ENCODE measurements at regions not wholly inside any gene's neighbourhood (a gene's known extent, or its start where the extent isn't known, plus 50 kb on each side); places are given as distances from the start of the nearest gene placed in this dataset.
"Not testable (repeated sequence)": the region's sequence is repeated elsewhere in the genome, so short reads cannot be mapped to it uniquely, and the experiment has no call there.

- H3K9ac ChIP-seq (ENCODE audit: insufficient read length) = no peak overlapping the region
- TF ChIP-seq FOXP2 (optimal IDR thresholded peaks at IDR 0.05; ENCODE audit: control extremely low read depth, extremely low read length, insufficient read depth) = no peak
- no peak for TF ChIP-seq EZH2 (IDR thresholded peaks at IDR 0.05)
- TF ChIP-seq POLR2AphosphoS5 (IDR thresholded peaks at IDR 0.05; ENCODE audit: borderline replicate concordance, low read depth, low read length) = no peak
- no peak overlapping the region for H3K4me3 ChIP-seq
- no peaks in the 10 kb centered on the region for H3K9me3 ChIP-seq (ENCODE audit: low read depth, low read length)
- no peak overlapping the region for H3K27ac ChIP-seq
- no peaks in the 10 kb centered on the region for H3K36me3 ChIP-seq (ENCODE audit: insufficient read depth, low read length)
- no peak for DNase-seq (ENCODE audit: low read depth, low spot score)
These were observed 259.0 kb downstream of the CALCRL start for GRCh38 chr2:187188783-187189631.

GRCh38 chr2:187187519-187187918 is 260.5 kb downstream of the CALCRL start:
- Histone ChIP-seq H3K4me3 (no peak overlapping the region), H3K36me3 (ENCODE audit: insufficient read depth, low read length) (no peaks in the 10 kb centered on the region), H3K9ac (ENCODE audit: insufficient read length) (no peak overlapping the region), H3K9me3 (ENCODE audit: low read depth, low read length) (no peaks in the 10 kb centered on the region), H3K27ac (no peak overlapping the region)
- TF ChIP-seq POLR2AphosphoS5 (IDR thresholded peaks at IDR 0.05; ENCODE audit: borderline replicate concordance, low read depth, low read length) (no peak), EZH2 (IDR thresholded peaks at IDR 0.05) (no peak), FOXP2 (optimal IDR thresholded peaks at IDR 0.05; ENCODE audit: control extremely low read depth, extremely low read length, insufficient read depth) (no peak)
- no peak for DNase-seq (ENCODE audit: low read depth, low spot score)

- no peak for DNase-seq (ENCODE audit: low read depth, low spot score)
- Histone ChIP-seq H3K27ac (no peak overlapping the region), H3K4me3 (no peak overlapping the region), H3K9ac (ENCODE audit: insufficient read length) (no peak overlapping the region), H3K9me3 (ENCODE audit: low read depth, low read length) (no peaks in the 10 kb centered on the region; the same call in 1 of the 2 replicates), H3K36me3 (ENCODE audit: insufficient read depth, low read length) (no peaks in the 10 kb centered on the region)
- TF ChIP-seq FOXP2 (optimal IDR thresholded peaks at IDR 0.05; ENCODE audit: control extremely low read depth, extremely low read length, insufficient read depth) = no peak
- no peak for TF ChIP-seq POLR2AphosphoS5 (IDR thresholded peaks at IDR 0.05; ENCODE audit: borderline replicate concordance, low read depth, low read length)
- TF ChIP-seq EZH2 (IDR thresholded peaks at IDR 0.05) = no peak
These were observed 267.5 kb downstream of the CALCRL start for GRCh38 chr2:187180529-187180928.

- not testable (repeated sequence) for H3K9me3 ChIP-seq (ENCODE audit: low read depth, low read length); H3K27ac ChIP-seq; DNase-seq (ENCODE audit: low read depth, low spot score); H3K9ac ChIP-seq (ENCODE audit: insufficient read length); H3K36me3 ChIP-seq (ENCODE audit: insufficient read depth, low read length); H3K4me3 ChIP-seq
These were observed 269.2 kb downstream of the CALCRL start for GRCh38 chr2:187178876-187179275.

GRCh38 chr2:187177253-187177652 is 270.8 kb downstream of the CALCRL start:
- TF ChIP-seq EZH2 (IDR thresholded peaks at IDR 0.05) (no peak), FOXP2 (optimal IDR thresholded peaks at IDR 0.05; ENCODE audit: control extremely low read depth, extremely low read length, insufficient read depth) (no peak)
- Histone ChIP-seq H3K36me3 (ENCODE audit: insufficient read depth, low read length) (no peaks in the 10 kb centered on the region), H3K4me3 (no peak overlapping the region), H3K9ac (ENCODE audit: insufficient read length) (no peak overlapping the region), H3K27ac (no peak overlapping the region), H3K9me3 (ENCODE audit: low read depth, low read length) (no peaks in the 10 kb centered on the region; the same call in 1 of the 2 replicates)
- DNase-seq (ENCODE audit: low read depth, low spot score) = no peak

- no peak overlapping the region for H3K4me3 ChIP-seq
- H3K36me3 ChIP-seq (ENCODE audit: insufficient read depth, low read length) = no peaks in the 10 kb centered on the region
- no peak overlapping the region for H3K9ac ChIP-seq (ENCODE audit: insufficient read length)
- no peaks in the 10 kb centered on the region for H3K9me3 ChIP-seq (ENCODE audit: low read depth, low read length)
- no peak for DNase-seq (ENCODE audit: low read depth, low spot score)
- no peak for TF ChIP-seq POLR2AphosphoS5 (IDR thresholded peaks at IDR 0.05; ENCODE audit: borderline replicate concordance, low read depth, low read length)
- no peak for TF ChIP-seq FOXP2 (optimal IDR thresholded peaks at IDR 0.05; ENCODE audit: control extremely low read depth, extremely low read length, insufficient read depth)
- no peak for TF ChIP-seq EZH2 (IDR thresholded peaks at IDR 0.05)
- H3K27ac ChIP-seq = no peak overlapping the region
These were observed 273.5 kb downstream of the CALCRL start for GRCh38 chr2:187174582-187174981.

GRCh38 chr2:187171318-187171717 is 276.7 kb downstream of the CALCRL start:
- TF ChIP-seq EZH2 (IDR thresholded peaks at IDR 0.05) (no peak), POLR2AphosphoS5 (IDR thresholded peaks at IDR 0.05; ENCODE audit: borderline replicate concordance, low read depth, low read length) (no peak), FOXP2 (optimal IDR thresholded peaks at IDR 0.05; ENCODE audit: control extremely low read depth, extremely low read length, insufficient read depth) (no peak)
- H3K36me3 ChIP-seq (ENCODE audit: insufficient read depth, low read length) = no peaks in the 10 kb centered on the region
- H3K9me3 ChIP-seq (ENCODE audit: low read depth, low read length) = no peaks in the 10 kb centered on the region
- no peak overlapping the region for H3K9ac ChIP-seq (ENCODE audit: insufficient read length)
- H3K4me3 ChIP-seq = no peak overlapping the region
- no peak for DNase-seq (ENCODE audit: low read depth, low spot score)
- H3K27ac ChIP-seq = no peak overlapping the region

- Histone ChIP-seq H3K27ac (no peak overlapping the region), H3K36me3 (ENCODE audit: insufficient read depth, low read length) (no peaks in the 10 kb centered on the region), H3K9ac (ENCODE audit: insufficient read length) (peak overlapping the region; percentile 55), H3K9me3 (ENCODE audit: low read depth, low read length) (no peaks in the 10 kb centered on the region), H3K4me3 (no peak overlapping the region)
- no peak for TF ChIP-seq POLR2AphosphoS5 (IDR thresholded peaks at IDR 0.05; ENCODE audit: borderline replicate concordance, low read depth, low read length)
- TF ChIP-seq FOXP2 (optimal IDR thresholded peaks at IDR 0.05; ENCODE audit: control extremely low read depth, extremely low read length, insufficient read depth) = no peak
- TF ChIP-seq EZH2 (IDR thresholded peaks at IDR 0.05) = no peak
- no peak for DNase-seq (ENCODE audit: low read depth, low spot score)
These were observed 278.2 kb downstream of the CALCRL start for GRCh38 chr2:187169864-187170263.

Data from SK-N-MC (cell line).